PC-3 (cell line): ENCODE measurements at regions not wholly inside any gene's neighbourhood (a gene's known extent, or its start where the extent isn't known, plus 50 kb on each side); places are given as distances from the start of the nearest gene placed in this dataset.
"Not testable (repeated sequence)": the region's sequence is repeated elsewhere in the genome, so short reads cannot be mapped to it uniquely, and the experiment has no call there.

Experiments
- ATAC-seq: fragments of 200-7000 bp; cut with Tn5 transposase; 2 replicates; pipeline ENCODE4 v1.9.1; 2020; ENCODE audit warnings: mild to moderate bottlenecking, moderate library complexity
- BruUV-seq: library from RNA; stranded (reverse); fragments of 400-500 nt; replicated peaks from 2 replicates; lab custom pipeline; 2021; lab: Mats Ljungman, UMichigan
- CTCF ChIA-PET: fragments of 300-600 bp; sonication (Branson Sonifier 250); formaldehyde crosslinking; loops from one replicate; lab custom pipeline; 2022; ENCODE audit warnings: antibody characterized with exemption; lab: Charles Lee
- POLR2A ChIA-PET: fragments of 300-600 bp; sonication (Branson Sonifier 250); formaldehyde crosslinking; loops from one replicate; lab custom pipeline; 2022; ENCODE audit warnings: antibody characterized with exemption; ENCODE audit not compliant: unreplicated experiment; lab: Charles Lee
- DNase-seq: peaks from one replicate; pipeline ENCODE4 v3.0.0-alpha.2; 2015
- H2AFZ ChIP-seq: fragments of 300-600 bp; sonication (generic); 2 replicates; pipeline ENCODE4 v1.6.0; 2016; ENCODE audit warnings: antibody characterized with exemption, low read length
- H3F3A ChIP-seq: fragments of 300-600 bp; sonication (generic); one replicate; pipeline ENCODE4 v1.6.0; 2017; ENCODE audit warnings: antibody characterized with exemption, low read length, control low read depth, mild to moderate bottlenecking; ENCODE audit not compliant: unreplicated experiment
- H3K27ac ChIP-seq: fragments of 300-600 bp; sonication (generic); 2 replicates; pipeline ENCODE4 v1.5.1; 2016; ENCODE audit warnings: mild to moderate bottlenecking, low read length
- H3K27me3 ChIP-seq: fragments of 300-600 bp; sonication (generic); 2 replicates; pipeline ENCODE4 v1.6.1; 2016; ENCODE audit warnings: low read length, mixed read lengths
- H3K36me3 ChIP-seq: fragments of 300-600 bp; sonication (generic); 2 replicates; pipeline ENCODE4 v1.6.1; 2016; ENCODE audit warnings: low read depth, mixed run types, low read length, mixed read lengths
- H3K4me1 ChIP-seq: fragments of 300-600 bp; sonication (generic); 2 replicates; pipeline ENCODE4 v1.5.1; 2016; ENCODE audit warnings: low read length; ENCODE audit not compliant: insufficient read depth
- H3K4me2 ChIP-seq: fragments of 300-600 bp; sonication (generic); 2 replicates; pipeline ENCODE4 v1.6.0; 2016; ENCODE audit warnings: low read length
- H3K4me3 ChIP-seq: fragments of 300-600 bp; sonication (generic); 2 replicates; pipeline ENCODE4 v1.5.1; 2016; ENCODE audit warnings: mild to moderate bottlenecking, low read length, mixed read lengths
- H3K79me2 ChIP-seq: fragments of 300-600 bp; sonication (generic); 2 replicates; pipeline ENCODE4 v1.6.1; 2017; ENCODE audit warnings: low read length, mixed read lengths
- H3K9ac ChIP-seq: fragments of 300-600 bp; sonication (generic); 2 replicates; pipeline ENCODE4 v1.6.0; 2016; ENCODE audit warnings: mild to moderate bottlenecking, low read length
- H3K9me2 ChIP-seq: fragments of 300-600 bp; sonication (generic); replicated peaks from 2 replicates; pipeline ENCODE4 v1.6.1; 2016; ENCODE audit warnings: mixed run types, low read length, mixed read lengths
- H3K9me3 ChIP-seq: fragments of 300-600 bp; sonication (generic); 2 replicates; pipeline ENCODE4 v1.6.1; 2016; ENCODE audit warnings: low read length, mixed read lengths
- H4K20me1 ChIP-seq: fragments of 300-600 bp; sonication (generic); 2 replicates; pipeline ENCODE4 v1.6.1; 2016; ENCODE audit warnings: low read length, mixed read lengths
- EZH2 ChIP-seq: fragments of 300-600 bp; sonication (generic); IDR thresholded peaks from one replicate; pipeline ENCODE4 v1.6.1; 2017; ENCODE audit warnings: antibody characterized with exemption, mild to moderate bottlenecking, low read length; ENCODE audit not compliant: unreplicated experiment
- EZH2phosphoT487 ChIP-seq: fragments of 300-600 bp; sonication (generic); IDR thresholded peaks from 2 replicates; pipeline ENCODE4 v1.6.1; 2018; ENCODE audit warnings: mild to moderate bottlenecking, antibody characterized with exemption, low read length, borderline replicate concordance
- intact Hi-C: fragments of 100-400 bp; cut with micrococcal nuclease; formaldehyde crosslinking; loops from 2 replicates; pipeline ENCODE4 v1.9.0; 2023
- TF ChIP-seq, protein P1 (sequence below): fragments of 300-600 bp; sonication (generic); conservative IDR thresholded peaks from 2 replicates; pipeline ENCODE4 v1.5.1; 2017; ENCODE audit warnings: antibody characterized with exemption, low read depth, mild to moderate bottlenecking, low read length

DNA sequence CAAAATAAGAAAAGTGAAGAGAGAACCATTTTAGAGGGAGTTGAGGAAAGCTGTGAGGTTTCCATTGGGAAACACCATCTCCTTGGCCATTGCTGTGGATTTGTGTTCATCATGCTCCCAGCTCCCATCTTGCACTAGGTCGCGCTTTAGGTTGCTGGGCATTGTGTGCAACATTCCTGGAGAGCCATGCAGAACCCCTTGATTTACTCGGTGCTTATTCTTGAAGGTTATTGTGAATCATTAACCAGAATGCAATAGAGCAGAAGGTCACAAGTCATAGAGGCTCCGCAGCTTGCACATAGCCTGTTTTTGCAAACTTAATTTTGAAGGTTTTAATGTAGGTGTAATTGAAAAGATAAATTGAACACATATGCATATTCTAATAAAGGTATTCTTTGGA is 239.2 kb upstream of the IL12A start:
- Histone ChIP-seq H3K4me3 (no peak overlapping the region), H3K27me3 (no peaks in the 10 kb centered on the region), H3K4me2 (no peak overlapping the region), H4K20me1 (no peaks in the 10 kb centered on the region), H3K4me1 (peaks cover 13% of the 10 kb centered on the region), H3F3A (no peaks in the 10 kb centered on the region), H3K9me2 (no peaks in the 10 kb centered on the region), H3K79me2 (no peaks in the 10 kb centered on the region), H3K27ac (no peak overlapping the region), H3K9ac (no peak overlapping the region), H3K36me3 (no peaks in the 10 kb centered on the region), H3K9me3 (no peaks in the 10 kb centered on the region), H2AFZ (no peak overlapping the region)
- TF ChIP-seq, protein P1, sequence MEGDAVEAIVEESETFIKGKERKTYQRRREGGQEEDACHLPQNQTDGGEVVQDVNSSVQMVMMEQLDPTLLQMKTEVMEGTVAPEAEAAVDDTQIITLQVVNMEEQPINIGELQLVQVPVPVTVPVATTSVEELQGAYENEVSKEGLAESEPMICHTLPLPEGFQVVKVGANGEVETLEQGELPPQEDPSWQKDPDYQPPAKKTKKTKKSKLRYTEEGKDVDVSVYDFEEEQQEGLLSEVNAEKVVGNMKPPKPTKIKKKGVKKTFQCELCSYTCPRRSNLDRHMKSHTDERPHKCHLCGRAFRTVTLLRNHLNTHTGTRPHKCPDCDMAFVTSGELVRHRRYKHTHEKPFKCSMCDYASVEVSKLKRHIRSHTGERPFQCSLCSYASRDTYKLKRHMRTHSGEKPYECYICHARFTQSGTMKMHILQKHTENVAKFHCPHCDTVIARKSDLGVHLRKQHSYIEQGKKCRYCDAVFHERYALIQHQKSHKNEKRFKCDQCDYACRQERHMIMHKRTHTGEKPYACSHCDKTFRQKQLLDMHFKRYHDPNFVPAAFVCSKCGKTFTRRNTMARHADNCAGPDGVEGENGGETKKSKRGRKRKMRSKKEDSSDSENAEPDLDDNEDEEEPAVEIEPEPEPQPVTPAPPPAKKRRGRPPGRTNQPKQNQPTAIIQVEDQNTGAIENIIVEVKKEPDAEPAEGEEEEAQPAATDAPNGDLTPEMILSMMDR = no peak
- no peak for TF ChIP-seq EZH2phosphoT487
- TF ChIP-seq EZH2 = no peak
- no TSS peak for BruUV-seq
- ATAC-seq (no peak), DNase-seq (no peak)
- POLR2A ChIA-PET = no interaction called here
- intact Hi-C loops = no loop called here
- CTCF ChIA-PET = no interaction called here

- no TSS peak for BruUV-seq
- no peak overlapping the region for H3K4me2 ChIP-seq
- DNase-seq = no peak
- H3K4me1 ChIP-seq = peaks cover 13% of the 10 kb centered on the region
- ChIA-PET POLR2A (no interaction called here), CTCF (no interaction called here)
- no peak overlapping the region for H2AFZ ChIP-seq
- H3K27ac ChIP-seq = no peak overlapping the region
- no peaks in the 10 kb centered on the region for H3F3A ChIP-seq
- peaks cover 7% of the 10 kb centered on the region; the same call in 1 of the 2 replicates for H3K36me3 ChIP-seq
- no peaks in the 10 kb centered on the region for H3K9me2 ChIP-seq
- no peaks in the 10 kb centered on the region for H3K79me2 ChIP-seq
- ATAC-seq = no peak
- no peaks in the 10 kb centered on the region for H3K27me3 ChIP-seq
- no peaks in the 10 kb centered on the region for H4K20me1 ChIP-seq
- H3K4me3 ChIP-seq = no peak overlapping the region
- intact Hi-C loops = no loop called here
- H3K9ac ChIP-seq = no peak overlapping the region
- H3K9me3 ChIP-seq = no peaks in the 10 kb centered on the region
- TF ChIP-seq EZH2 (no peak), EZH2phosphoT487 (no peak)
- TF ChIP-seq, protein P1 = no peak
Observed at GRCh38 chr3:159751146-159751545, 237.5 kb upstream of the IL12A start.

GRCh38 chr3:159751752-159752151 is 236.9 kb upstream of the IL12A start:
- ChIA-PET CTCF (no interaction called here), POLR2A (no interaction called here)
- Histone ChIP-seq H3K9me2 (no peaks in the 10 kb centered on the region), H3K36me3 (peaks cover 7% of the 10 kb centered on the region; the same call in 1 of the 2 replicates), H4K20me1 (no peaks in the 10 kb centered on the region), H3K27me3 (no peaks in the 10 kb centered on the region), H3K4me1 (peaks cover 13% of the 10 kb centered on the region), H3K27ac (no peak overlapping the region), H3K4me2 (no peak overlapping the region), H3K4me3 (no peak overlapping the region), H2AFZ (no peak overlapping the region), H3F3A (no peaks in the 10 kb centered on the region), H3K9ac (no peak overlapping the region), H3K9me3 (no peaks in the 10 kb centered on the region), H3K79me2 (no peaks in the 10 kb centered on the region)
- no TSS peak for BruUV-seq
- no peak for TF ChIP-seq EZH2phosphoT487
- TF ChIP-seq, protein P1 = no peak
- TF ChIP-seq EZH2 = no peak
- DNase-seq (peak; percentile 76), ATAC-seq (peak; percentile 49)
- intact Hi-C loops = no loop called here

DNA sequence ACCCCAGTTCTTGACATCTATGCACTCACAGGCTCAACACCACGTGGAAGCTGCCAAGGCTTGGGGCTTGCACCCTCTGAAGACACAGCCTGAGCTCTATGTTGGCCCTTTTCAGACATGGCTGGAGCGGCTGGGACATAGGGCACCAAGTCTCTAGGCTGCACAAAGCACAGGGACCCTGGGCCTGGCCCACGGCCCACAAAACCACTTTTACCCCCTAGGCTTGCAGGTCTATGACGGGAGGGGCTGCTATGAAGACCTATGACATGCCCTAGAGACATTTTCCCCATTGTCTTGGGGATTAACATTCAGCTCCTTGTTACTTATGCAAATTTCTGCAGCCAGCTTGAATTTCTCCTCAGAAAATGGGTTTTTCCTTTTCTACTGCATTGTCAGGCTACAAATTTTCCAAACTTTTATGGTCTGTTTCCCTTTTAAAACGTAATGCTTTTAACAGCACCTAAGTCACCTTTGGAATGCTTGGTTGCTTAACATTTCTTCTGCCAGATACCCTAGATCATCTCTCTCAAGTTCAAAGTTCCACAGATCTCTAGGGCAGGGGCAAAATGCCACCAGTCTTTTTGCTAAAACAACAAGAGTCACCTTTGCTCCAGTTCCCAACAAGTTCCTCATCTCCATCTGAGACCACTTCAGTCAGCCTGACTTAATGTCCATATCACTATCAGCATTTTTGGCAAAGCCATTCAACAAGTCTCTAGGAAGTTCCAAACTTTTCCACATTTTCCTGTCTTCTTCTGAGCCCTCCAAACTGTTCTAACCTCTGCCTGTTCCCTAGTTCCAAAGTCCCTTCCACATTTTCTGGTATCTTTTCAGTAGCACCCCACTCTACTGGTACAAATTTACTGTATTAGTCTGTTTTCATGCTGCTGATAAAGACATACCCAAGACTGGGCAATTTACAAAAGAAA is 232.1 kb upstream of the IL12A start:
- H3K9ac ChIP-seq, CTCF ChIA-PET, H3K79me2 ChIP-seq, H3K4me1 ChIP-seq, BruUV-seq, H3K27me3 ChIP-seq, H2AFZ ChIP-seq, H3K4me3 ChIP-seq, H3F3A ChIP-seq, H3K4me2 ChIP-seq, POLR2A ChIA-PET, DNase-seq, H3K36me3 ChIP-seq, H3K27ac ChIP-seq, intact Hi-C loops, H3K9me2 ChIP-seq, H3K9me3 ChIP-seq, H4K20me1 ChIP-seq, ATAC-seq: not testable (repeated sequence)
